GM19463 (cell line): ENCODE measurements at regions not wholly inside any gene's neighbourhood (a gene's known extent, or its start where the extent isn't known, plus 50 kb on each side); places are given as distances from the start of the nearest gene placed in this dataset.

ENCODE experiments used
- ATAC-seq: cut with Tn5 transposase; IDR thresholded peaks from one replicate; pipeline ENCODE4 v1.9.1; 2021; ENCODE audit warnings: mild to moderate bottlenecking, moderate library complexity; ENCODE audit not compliant: unreplicated experiment

DNA sequence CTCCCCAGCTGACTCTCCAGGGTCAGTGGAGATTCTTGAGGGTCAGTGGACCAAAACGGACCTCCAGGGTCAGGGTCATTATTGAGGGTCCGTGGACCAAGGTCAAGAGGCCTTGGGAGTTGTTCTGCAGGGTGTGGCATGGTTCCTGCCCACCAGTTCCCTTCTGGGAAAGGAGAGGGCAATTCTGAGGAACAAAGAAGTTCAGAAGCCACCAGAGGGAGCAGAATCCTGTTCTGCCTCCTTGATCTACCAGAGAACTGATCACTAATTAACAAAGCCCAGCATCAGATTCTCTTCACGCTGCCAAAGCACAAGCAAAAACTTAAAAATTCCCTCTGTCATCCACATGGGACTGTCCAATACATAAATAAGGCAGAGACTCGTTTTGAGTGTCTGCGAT, 263.4 kb downstream of the DHX35 start:
- no peak for ATAC-seq

DNA sequence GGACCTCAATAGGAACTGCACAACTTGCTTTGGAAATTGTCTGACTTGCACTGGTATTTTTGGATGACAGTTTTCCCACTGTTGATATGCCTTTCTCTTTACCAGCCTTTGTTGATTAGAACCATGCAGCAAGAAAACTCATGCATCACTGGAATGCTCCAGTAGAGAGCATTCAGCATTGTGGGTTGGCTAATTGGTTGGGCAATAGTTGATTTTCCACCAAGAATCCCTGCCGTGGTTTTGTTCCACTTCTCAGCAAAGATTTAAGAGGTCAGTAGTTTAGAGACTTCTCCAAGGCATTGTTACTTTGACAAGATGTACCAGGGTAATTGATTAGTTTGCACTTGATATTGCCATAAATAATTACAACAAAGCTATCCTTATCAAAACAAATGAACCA, 260.0 kb downstream of the DHX35 start:
- ATAC-seq = no peak

DNA sequence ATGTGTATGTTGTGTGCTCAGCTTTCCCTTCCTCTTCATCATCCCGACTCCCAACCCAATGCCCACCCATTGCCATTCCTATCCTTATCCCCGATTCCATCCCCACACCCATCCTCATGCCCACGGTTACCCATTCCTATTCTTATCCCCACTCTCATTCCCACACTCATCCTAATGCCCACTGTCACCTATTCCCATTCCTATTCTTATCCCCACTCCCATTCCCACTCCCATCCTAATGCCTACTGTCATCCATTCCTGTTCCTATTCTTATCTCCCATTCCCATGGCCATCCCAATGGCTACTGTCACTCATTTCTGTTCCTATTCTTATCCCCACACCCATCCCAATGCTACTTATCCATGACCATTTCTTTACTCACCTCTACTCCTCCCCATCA, 254.1 kb downstream of the DHX35 start:
- ATAC-seq = no peak

DNA sequence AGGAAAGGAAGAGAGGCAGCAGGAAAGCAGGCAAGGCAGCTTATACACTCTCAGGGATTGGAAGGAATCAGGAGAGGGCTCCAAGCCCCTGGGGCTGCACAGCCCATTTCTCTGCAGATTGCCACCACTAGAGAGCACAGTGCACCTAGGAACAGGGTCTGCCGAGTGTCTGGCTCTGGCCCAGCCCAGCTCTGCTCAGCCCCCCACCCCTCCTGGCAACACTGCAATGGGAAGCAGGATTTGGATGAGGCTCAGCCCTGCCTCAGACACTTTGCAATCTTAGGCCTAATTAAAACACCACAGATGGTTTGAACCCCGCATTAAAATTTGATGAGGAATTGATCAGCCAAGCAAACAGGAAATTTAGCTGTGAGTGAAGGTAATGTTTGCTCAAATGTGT, 252.7 kb downstream of the DHX35 start:
- ATAC-seq = no peak

DNA sequence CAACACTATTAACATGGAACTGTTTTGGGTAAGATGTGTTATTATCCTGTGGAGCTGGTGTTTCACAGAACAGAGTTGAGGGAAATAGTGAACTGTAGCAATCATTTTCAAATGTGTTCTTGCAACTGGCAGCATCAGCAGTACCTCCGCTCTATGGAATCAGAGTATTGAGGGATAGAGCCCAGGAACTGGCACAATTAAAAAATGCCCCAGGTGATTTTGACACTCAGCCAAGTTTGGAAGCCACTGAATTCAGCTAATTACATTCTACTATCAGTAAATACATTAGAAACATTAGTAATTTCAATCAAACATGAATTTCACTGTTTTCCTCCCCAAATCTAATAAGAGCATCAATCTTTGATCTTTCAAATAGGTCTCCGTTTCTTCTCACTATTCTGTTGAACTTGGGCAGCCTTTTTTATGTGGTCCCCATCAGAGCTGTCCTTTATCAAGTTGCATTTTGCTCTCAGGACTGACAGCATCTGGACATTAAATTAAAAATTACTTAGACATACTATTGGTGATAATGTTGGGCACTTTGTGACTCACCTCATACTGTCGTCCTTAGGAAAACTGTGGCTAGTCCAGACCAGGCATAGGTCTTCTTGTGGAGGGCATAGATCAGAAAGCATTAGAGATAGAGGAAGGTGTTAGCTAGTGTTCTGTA, 251.5 kb downstream of the DHX35 start:
- ATAC-seq = no peak

DNA sequence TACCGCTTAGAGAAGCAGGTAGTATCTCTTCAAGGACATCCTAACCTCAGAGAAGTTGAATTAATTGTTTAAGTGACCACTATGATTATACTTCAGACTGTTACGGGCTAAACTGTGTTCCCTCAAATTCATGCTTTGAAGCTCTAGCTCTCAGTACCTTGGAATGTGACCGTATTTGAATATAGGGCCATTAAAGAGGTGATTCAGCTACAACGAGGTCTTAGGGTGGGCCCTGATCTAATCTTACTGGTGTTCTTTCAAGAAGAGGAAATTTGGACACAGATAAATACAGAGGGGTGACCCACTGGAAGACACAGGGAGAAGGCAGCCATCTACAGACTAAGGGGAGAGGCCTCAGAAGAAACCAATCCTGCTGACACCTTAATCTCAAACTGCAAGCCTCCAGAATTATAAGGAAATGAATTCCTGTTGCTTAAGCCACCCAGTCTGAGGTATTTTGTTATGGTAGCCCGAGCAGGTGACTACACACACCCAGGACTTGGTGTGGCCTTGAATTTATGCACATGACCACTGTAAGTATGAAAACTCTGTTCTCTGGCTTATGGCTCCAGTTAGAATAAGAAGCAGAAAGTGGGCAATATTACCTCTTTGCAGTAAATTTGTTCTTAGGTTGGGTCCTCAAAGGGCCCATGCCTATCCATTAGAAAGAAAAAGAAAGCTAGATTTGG, 249.1 kb downstream of the DHX35 start:
- ATAC-seq = no peak

DNA sequence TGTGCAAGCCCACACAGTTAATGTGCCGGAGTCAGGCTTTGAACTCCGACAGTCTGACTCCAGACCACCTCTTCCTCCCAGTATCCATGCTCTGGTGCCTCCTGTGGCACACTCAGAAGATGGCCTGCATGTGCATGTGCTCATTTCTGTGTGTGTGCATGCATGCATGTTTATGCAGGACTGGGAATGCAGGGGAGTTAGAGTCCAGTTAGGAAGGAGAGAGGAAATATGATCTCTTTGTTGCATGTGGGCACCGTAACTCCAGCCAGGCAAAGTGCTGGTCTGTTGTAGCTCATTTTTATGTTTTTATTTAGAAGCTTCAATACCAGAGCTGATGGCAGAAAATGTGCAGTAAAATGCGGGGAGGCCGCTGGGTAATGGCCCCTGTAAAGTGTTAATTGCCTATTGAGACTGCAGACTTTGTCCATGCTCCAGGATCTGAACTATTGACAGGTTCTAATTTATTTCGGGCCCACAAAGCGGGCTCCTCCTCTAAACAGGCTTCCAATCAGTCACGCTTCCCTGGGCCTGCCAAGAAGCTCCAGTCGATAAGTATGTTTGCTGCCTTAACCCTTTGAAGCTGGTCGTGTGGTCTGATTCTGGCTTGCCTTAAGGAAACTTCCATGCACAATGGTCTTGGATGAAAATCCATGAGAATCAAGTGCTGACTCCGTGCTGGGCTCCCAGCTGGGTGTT, 248.3 kb downstream of the DHX35 start:
- no peak for ATAC-seq

DNA sequence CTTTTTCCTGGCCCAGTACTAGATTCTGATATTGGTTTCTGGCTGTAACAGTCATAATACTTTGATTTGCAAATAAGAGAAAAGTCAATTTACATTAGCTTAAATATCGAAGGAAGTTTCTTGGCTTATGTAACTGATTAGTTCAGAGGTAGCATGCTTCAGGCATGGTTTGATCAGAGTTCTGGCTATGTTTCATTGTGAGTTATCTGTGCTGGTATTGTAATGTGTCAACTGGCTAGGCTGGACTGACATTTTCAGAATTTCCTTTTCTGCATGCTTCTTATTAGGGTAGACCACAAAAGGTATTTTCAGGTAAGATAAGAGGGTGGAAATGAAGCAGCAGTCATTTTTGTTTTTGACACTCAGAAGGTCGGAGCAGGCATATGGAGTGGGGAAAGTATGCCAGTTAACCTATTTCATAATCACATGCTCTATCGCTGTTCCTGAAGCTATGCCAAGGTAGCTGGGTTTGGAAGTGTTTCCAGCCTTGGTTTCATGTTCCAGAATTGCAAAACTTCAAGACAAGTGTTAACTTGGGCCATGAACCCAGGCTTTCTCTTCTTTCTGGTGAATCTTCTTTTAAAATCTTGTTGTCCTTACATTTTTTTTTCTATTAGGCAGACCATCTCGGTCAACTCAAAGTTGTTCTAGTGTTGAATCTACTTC, 244.9 kb downstream of the DHX35 start:
- ATAC-seq = no peak

DNA sequence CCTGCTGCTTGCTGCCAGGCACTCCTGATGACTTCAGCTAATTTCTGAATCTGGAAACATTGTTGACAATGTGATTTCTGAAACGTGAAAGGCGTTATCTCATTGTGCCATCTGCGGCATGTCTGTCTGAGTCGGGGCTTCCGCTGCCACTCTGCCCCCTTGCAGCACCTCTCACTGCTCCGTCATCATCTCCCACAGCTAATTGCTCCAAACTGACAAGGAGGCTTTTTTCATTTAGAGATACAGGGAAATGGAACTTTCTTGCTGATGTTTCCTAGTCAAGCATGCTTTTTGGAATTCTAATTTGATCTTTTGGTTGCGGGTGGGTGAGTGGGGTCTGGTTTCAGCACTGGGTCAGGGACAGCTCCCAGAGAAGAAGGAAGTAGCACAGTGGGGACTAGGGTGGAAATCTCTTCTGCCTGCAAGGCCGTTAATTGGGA, 233.5 kb downstream of the DHX35 start:
- no peak for ATAC-seq

DNA sequence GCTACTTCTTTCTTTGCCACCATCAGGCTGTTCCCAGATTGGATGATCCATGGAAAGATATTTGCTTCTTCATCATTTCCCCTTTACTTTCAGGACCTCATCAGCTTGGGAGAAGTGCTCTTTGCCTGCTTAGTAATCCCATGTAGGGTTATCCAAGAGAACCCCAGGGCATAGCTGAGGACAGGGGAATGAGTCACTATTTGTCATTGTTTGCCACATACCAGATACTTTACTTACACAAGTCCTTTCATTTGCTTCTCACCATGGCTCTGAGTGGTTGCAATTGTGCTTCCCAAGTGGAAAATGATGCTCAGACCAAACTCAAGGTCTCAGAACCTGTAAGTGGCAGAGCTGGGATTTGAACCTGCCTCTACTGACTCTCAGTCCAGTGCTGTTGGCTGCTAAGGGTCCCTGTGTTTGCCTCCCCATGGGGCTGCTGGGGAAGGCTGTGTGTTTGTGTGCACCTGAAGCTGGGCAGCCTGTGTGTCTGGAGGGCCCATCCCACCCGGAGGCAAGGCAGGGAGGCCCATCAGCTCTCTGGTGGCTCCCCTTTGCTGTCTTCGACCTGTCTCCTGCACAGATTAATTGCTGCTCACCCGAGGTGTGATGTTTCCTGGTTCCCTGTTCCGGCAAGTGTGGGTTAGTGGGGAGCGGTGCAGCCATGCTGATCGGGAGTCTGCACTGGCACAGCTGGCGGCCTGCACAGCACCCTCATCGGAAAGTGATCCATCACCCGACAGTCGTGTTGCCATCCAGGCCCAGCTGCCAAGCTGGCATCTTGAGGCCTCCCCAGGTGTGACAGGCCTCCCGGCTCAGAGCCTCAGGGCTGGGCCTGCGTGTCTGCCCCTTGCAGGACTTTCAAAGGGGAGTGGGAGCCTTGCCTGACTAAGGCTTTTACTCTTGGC, 228.8 kb downstream of the DHX35 start:
- ATAC-seq = no peak

DNA sequence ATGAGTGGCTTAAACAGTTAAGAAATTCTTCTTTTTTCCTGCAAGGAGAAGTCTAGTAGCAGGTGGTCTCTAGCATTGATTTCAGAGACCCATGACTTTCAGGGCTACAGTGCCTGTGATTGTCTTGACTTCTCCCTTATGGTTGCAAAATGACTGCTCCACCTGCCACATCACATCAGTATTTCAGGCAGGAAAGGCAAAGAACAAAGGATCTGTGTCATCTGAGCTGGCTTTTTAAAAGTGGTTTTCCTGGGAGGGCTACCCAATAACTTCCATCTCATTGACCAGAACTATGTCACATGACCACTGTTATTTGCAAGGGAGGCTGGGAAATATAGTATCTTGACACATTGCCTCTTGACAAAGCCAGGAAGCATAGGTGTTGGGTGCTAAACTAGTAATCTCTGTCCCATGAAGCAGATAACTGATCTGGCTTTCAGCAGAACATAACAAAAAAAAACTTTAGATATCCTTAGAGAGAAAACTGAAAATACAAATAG, 226.2 kb downstream of the DHX35 start:
- no peak for ATAC-seq

DNA sequence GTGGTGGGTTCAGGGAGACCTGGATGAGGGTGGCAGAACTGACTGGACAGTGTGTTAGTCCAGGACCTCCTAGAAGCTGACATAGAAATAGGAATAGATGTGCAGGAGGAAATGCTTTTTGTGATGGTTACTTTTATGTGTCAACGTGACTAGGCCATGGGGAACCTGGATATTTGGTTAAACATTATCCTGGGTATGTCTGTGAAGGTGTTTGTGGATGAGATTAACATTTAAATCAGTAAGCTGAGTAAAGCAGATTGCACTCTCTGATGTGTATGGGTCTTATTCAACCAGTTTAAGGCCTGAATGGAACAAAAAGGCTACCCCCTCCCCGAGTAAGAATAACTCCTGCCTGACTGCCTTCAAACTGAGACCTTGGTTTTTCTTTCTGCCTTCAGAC, 219.3 kb downstream of the DHX35 start:
- no peak for ATAC-seq

DNA sequence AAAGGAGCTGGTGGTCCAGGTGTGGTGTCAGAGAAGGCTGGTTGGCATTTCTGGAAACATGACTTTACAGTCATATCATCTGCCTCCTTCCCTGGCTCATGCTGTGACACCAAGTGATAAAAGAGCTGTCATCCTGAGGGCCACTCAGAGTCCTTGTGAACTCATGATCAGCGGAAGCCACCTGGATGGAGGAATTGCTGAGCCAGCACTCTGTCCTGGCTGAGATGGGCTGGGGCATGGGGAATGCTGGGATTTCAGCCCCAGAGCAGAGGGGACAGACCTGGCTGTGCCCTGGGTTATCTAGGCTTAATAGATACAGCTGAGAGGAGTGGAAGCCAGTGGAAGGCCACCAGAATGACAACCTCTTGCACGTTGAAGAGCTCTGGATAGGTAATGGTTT, 214.3 kb downstream of the DHX35 start:
- no peak for ATAC-seq

DNA sequence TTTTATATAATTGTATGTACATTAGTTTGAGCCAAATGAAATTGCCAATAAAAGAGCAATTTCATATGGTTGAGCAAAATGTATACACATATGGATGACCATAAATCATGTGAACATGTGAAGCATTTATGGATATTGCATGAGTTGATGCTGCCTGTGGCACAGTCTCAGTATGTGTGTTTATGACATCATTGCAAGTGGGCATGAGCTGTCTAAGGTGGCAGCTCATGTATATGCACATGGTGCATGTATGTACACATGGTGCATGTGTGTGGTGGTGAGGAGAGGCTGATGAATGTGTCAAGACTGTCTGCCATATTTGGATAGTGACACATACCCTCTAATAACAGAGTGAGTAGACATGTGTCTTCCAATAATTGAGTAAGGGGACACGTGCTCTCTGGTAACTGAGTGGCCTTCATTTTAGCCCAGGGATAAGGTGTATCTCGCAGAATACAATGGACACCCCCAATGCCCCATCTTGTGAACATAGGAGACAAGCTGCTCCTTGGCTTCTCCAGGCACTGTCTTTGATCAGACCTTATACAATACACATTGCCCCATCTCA, 208.8 kb downstream of the DHX35 start:
- no peak for ATAC-seq

DNA sequence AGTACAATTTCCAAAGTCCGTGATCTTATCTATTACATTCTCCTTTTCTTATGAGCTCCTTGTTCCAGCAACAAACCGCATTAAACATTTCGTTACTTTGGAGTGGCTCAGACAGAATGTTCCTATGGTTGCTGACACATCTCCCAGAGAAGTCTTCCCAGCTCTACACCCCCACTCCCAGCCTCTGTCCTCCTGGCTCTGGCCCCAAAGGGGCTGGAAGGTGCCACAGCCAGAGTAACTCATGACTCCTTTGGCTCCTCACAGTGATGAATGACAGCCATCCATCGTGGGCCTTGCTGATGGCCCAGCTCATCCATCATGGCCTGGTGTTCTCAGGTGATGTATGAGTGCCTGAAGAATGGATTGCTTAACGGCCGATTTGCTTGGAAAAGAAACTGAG, 203.0 kb downstream of the DHX35 start:
- no peak for ATAC-seq

DNA sequence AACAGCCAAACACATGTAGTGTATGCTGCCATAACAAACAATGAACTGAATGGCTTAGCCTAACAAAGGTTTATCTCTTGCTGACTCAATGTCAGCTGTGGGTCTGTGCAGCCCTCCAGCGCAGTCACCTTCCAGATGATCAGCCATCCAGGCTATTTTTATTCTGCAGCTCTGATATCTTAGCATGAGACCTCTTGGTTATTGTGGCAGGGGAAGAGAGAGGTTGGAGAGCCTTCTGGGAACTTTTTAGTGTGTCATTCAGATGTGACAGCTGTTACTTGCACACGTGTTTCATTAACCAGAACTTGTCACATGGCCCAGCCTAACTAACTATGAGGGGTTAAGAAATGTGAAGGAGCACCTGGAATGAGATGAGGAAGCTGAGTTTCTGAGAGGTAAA, 202.5 kb downstream of the DHX35 start:
- ATAC-seq = no peak

DNA sequence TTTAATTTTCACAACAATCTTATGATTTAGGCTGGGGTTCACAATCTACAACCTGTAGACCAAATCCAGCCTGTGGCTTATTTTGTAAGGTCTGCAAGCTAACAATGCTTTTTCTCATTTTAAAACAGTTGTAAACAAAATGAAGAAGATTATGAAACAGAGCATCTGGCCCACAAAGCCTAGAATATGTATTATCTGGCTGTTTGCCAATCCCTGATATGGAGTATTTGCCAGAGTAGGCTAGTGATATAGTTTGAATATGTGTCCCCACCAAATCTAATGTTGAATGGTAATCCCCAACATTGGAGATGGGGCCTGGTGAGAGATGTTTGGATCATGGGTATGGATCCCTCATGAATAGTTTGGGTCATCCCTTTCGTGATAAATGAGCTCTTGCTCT, 201.8 kb downstream of the DHX35 start:
- ATAC-seq = no peak

DNA sequence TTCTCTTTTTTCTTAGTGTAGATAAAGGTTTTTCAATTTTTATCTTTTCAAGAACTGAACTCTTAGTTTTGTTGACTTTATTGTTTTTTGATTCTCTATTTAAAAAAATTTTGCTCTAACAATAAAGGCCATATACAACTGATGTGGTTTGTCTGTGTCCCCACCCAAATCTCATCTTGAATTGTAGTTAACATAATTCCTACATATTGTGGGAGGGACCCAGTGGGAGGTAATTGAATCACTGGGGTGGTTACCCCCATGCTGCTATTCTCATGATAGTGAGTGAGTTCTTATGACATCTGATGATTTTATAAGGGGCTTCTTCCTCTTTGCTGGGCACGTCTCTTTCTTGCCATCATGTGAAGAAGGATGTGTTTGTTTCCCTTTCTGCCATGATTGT, 199.8 kb downstream of the DHX35 start:
- ATAC-seq = no peak

DNA sequence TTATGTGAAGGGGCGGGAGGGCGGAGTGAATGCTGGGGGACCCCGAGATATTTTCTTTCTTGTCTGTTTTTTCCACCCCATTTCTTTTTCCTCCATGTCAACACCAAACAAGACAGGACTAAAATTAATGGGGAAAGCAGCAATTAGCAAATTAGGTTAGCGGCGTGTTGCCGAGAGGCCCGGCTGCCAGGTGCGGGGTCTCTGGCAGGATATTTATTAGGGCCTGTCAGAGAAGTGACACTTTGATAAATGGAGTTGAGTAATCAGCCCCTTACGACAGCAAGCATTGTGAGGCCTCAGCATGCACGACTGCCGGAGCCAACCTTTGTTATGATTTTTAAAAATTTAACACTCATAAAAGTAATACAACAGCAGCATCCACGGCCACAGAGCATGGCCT, 193.8 kb downstream of the DHX35 start:
- ATAC-seq = no peak

DNA sequence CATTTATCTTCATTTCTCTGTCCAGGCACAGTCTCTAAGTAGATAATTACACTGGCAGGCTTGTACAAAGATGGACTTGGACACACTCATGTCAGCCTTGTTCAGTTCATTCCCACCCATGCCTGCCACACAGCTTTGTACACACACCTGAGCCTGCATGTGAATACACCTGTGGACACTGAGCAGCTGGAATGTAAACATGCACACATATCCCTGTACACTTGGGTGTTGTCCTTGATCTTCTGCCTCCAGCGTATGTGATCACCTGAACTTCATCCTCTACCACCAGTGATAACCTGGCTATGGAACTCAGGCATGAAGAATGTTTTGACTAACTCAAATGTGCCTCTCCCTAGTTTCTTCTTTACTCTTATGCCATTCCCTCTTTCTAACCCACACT, 190.6 kb downstream of the DHX35 start:
- ATAC-seq = no peak
